Bronchial epithelial cell (primary cell): ENCODE measurements at regions not wholly inside any gene's neighbourhood (a gene's known extent, or its start where the extent isn't known, plus 50 kb on each side); places are given as distances from the start of the nearest gene placed in this dataset.

ENCODE experiments used
- DNase-seq: peaks from one replicate; pipeline ENCODE4 v3.0.0-alpha.2; 2010; ENCODE audit warnings: low read depth
- FAIRE-seq: peaks from 2 replicates; lab custom pipeline; 2011; peaks lifted over from hg19 to GRCh38; lab: Jason Lieb, UNC
- H3K27me3 ChIP-seq: 2 replicates; pipeline ENCODE4 v1.5.1; 2011; ENCODE audit warnings: low read length; ENCODE audit not compliant: control insufficient read depth, insufficient read depth
- H3K36me3 ChIP-seq: 2 replicates; pipeline ENCODE4 v1.5.1; 2011; ENCODE audit warnings: low read length; ENCODE audit not compliant: control insufficient read depth, insufficient read depth
- H3K4me3 ChIP-seq: 2 replicates; pipeline ENCODE4 v1.5.1; 2011; ENCODE audit warnings: mild to moderate bottlenecking, low read depth, low read length, control low read depth
- CTCF ChIP-seq: IDR thresholded peaks from 2 replicates; pipeline ENCODE4 v1.5.1; 2011; ENCODE audit warnings: mild to moderate bottlenecking, moderate library complexity, low read length, control low read depth, inconsistent platforms; ENCODE audit not compliant: insufficient read depth, severe bottlenecking

- H3K36me3 ChIP-seq: no peaks in the 10 kb centered on the region
- H3K27me3 ChIP-seq: no peaks in the 10 kb centered on the region
- DNase-seq (peak; percentile 82), FAIRE-seq (no peak)
- TF ChIP-seq CTCF: no peak
- no peak overlapping the region for H3K4me3 ChIP-seq
Observed at GRCh38 chr2:81835321-81836000, 1530.9 kb upstream of the LRRTM1 start.

GRCh38 chr2:81786811-81787210, 1482.3 kb upstream of the LRRTM1 start:
- H3K4me3 ChIP-seq: no peak overlapping the region
- FAIRE-seq (no peak), DNase-seq (no peak)
- no peak for TF ChIP-seq CTCF
- no peaks in the 10 kb centered on the region for H3K27me3 ChIP-seq
- no peaks in the 10 kb centered on the region for H3K36me3 ChIP-seq

- H3K27me3 ChIP-seq: no peaks in the 10 kb centered on the region
- FAIRE-seq (no peak), DNase-seq (no peak)
- no peak overlapping the region for H3K4me3 ChIP-seq
- TF ChIP-seq CTCF: no peak
- H3K36me3 ChIP-seq: no peaks in the 10 kb centered on the region
Observed at GRCh38 chr2:81767187-81767912, 1462.8 kb upstream of the LRRTM1 start.

GRCh38 chr2:81747481-81748070, 1443.0 kb upstream of the LRRTM1 start:
- TF ChIP-seq CTCF: no peak
- no peak overlapping the region for H3K4me3 ChIP-seq
- no peaks in the 10 kb centered on the region for H3K27me3 ChIP-seq
- FAIRE-seq (no peak), DNase-seq (no peak)
- no peaks in the 10 kb centered on the region for H3K36me3 ChIP-seq

- FAIRE-seq: no peak
- TF ChIP-seq CTCF: no peak
- DNase-seq: no peak
- no peak overlapping the region for H3K4me3 ChIP-seq
- no peaks in the 10 kb centered on the region for H3K27me3 ChIP-seq
- H3K36me3 ChIP-seq: no peaks in the 10 kb centered on the region
Observed at GRCh38 chr2:81739966-81740365, 1435.4 kb upstream of the LRRTM1 start.
